ENCODE measurements at regions not wholly inside any gene's neighbourhood (a gene's known extent, or its start where the extent isn't known, plus 50 kb on each side); places are given as distances from the start of the nearest gene placed in this dataset.

DNA sequence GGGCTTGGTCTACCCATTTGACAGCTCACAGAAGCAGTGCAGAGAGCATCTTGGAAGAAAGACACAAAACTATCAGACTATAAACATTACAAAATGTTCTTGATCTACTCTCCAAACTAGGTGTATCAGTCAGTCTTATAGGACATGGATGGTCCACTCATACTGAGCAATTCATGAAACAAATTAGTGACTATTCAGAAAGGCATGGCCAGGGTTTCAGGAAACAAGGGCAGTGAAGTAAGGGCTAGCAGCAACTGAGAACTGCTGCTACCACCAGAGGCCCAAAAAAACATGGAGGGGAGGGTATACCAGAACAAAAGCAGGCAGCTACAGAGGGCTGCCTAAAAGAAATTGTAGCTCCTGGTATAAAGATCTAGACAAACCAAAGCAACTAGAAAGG, 287.0 kb downstream of the PIK3R1 start:
- FAIRE-seq = no peak
- TF ChIP-seq TAF1 (IDR thresholded peaks at IDR 0.05; ENCODE audit: borderline replicate concordance, low read depth, low read length) (no peak), POLR2A (IDR thresholded peaks at IDR 0.05; ENCODE audit: low read depth, low read length) (no peak), POLR2AphosphoS5 (IDR thresholded peaks at IDR 0.05; ENCODE audit: low read depth, low read length) (no peak)
- no peak for DNase-seq (ENCODE audit: insufficient read length)

GRCh38 chr5:68504306-68504705, 288.8 kb downstream of the PIK3R1 start:
- DNase-seq (ENCODE audit: insufficient read length) (no peak), FAIRE-seq (no peak)
- TF ChIP-seq POLR2AphosphoS5 (IDR thresholded peaks at IDR 0.05; ENCODE audit: low read depth, low read length) (no peak), TAF1 (IDR thresholded peaks at IDR 0.05; ENCODE audit: borderline replicate concordance, low read depth, low read length) (no peak), POLR2A (IDR thresholded peaks at IDR 0.05; ENCODE audit: low read depth, low read length) (no peak)

DNA sequence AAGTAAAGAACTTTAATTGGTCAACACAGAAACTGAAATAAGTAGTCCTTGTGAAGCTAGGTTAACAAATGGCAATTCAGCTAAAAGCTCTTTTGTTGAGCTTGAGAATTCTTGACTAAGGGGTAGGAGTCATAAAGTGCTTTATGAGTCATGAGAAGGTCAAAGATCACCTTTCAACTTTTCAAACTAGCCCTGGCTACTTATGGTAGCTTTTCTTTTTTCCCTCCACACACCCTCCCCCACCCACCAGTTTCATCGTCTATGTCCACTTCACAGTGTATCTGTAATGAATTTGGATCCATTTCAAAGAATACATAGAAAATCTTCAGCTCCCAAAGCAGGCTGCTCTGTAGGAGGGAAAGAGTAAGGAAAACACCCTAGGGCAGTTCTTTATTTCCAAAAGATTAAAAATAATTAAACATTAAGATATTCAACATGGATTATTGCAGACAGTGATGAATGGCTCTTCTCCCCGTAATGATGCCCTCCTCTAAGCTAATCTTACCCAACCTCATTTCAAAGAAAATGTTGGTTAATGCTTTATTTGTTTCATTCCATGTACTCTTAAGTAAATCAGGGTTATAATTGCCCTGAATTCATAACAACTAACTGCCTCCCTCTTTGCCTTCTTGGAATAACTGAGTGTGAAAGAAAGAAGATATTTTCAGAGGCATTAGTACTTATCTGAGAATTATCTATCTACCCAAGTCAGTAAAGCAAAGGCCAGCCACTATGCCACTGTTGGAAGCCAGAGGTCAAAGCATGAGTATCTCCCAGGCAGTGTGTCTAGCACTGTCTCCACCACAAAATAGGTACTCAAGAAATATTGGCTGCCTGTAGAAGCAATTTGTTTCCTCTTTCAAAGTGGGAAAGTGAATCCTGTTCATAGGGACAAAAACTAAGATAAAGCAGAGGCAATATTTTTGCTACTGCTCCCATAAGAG, 290.6 kb downstream of the PIK3R1 start:
- DNase-seq (ENCODE audit: insufficient read length) (no peak), FAIRE-seq (no peak)
- TF ChIP-seq POLR2AphosphoS5 (IDR thresholded peaks at IDR 0.05; ENCODE audit: low read depth, low read length) = no peak
- no peak for TF ChIP-seq TAF1 (IDR thresholded peaks at IDR 0.05; ENCODE audit: borderline replicate concordance, low read depth, low read length)
- TF ChIP-seq POLR2A (IDR thresholded peaks at IDR 0.05; ENCODE audit: low read depth, low read length) = no peak

DNA sequence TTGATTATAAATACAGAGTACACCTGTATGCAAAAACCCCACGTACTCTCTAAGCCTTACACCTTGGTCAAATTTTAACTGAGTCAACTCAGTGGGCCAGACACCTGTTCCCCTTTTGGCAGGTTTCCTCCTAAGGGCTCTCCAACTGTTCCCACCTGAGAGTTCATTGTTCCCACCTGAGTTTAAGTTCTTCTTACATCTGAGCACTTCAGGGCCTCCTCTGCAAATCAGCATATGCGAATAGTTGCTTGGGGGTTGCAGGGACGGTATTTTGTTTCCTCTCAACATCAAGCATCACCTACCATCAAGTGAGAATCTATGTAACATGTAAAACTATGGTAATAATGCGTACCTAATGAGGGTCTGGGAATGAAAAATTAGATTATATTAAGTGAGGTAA, 300.0 kb downstream of the PIK3R1 start:
- TF ChIP-seq POLR2AphosphoS5 (IDR thresholded peaks at IDR 0.05; ENCODE audit: low read depth, low read length) (no peak), TAF1 (IDR thresholded peaks at IDR 0.05; ENCODE audit: borderline replicate concordance, low read depth, low read length) (no peak), POLR2A (IDR thresholded peaks at IDR 0.05; ENCODE audit: low read depth, low read length) (no peak)

DNA sequence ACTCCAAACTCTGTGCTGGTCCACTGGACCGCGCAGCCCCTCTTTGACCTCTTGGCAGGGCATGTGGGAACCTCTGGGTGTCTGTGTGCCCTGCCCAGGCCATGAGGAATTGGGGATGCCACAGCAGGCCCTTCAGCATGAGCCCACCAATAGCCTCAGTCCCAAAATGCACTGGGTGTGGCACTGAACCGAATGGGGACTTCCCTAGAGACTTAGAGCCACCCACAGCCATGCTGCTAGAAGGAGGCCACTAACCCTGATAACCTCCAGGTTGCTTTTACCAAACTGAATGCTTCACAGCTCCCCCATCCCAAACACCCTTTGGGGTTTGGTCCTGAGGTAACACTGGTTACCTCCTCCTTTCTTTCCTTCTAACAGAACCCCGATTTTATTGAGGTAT, 302.7 kb downstream of the PIK3R1 start:
- FAIRE-seq (no peak), DNase-seq (ENCODE audit: insufficient read length) (no peak)
- TF ChIP-seq POLR2A (IDR thresholded peaks at IDR 0.05; ENCODE audit: low read depth, low read length) (no peak), POLR2AphosphoS5 (IDR thresholded peaks at IDR 0.05; ENCODE audit: low read depth, low read length) (no peak), TAF1 (IDR thresholded peaks at IDR 0.05; ENCODE audit: borderline replicate concordance, low read depth, low read length) (no peak)

More for the DNA sequence above, 300.0 kb downstream of the PIK3R1 start:
- no peak for FAIRE-seq
- DNase-seq (ENCODE audit: insufficient read length) = no peak

DNA sequence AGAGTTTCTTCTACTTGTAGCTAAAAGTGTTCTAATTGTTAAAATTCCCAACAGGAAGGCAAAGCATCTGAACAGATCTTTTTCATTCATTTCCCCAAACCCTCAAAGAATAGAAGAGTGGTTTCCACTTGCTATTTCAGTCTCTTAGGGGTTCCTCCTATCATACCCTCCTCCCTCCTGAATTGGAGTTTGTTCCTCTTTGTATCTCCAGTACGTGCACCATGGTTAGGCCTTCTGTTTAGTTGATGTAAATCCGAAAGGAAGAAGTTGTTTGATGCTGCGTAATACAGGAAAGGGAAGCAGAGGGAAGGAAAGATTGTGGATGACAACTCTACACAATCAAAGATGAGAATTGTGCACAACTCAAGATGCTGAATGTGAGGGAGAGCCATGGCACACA, 303.6 kb downstream of the PIK3R1 start:
- no peak for TF ChIP-seq TAF1 (IDR thresholded peaks at IDR 0.05; ENCODE audit: borderline replicate concordance, low read depth, low read length)
- TF ChIP-seq POLR2AphosphoS5 (IDR thresholded peaks at IDR 0.05; ENCODE audit: low read depth, low read length) = no peak
- TF ChIP-seq POLR2A (IDR thresholded peaks at IDR 0.05; ENCODE audit: low read depth, low read length) = no peak
- no peak for FAIRE-seq

GRCh38 chr5:68521776-68522175, 306.2 kb downstream of the PIK3R1 start:
- DNase-seq (ENCODE audit: insufficient read length) (no peak), FAIRE-seq (no peak)
- no peak for TF ChIP-seq POLR2AphosphoS5 (IDR thresholded peaks at IDR 0.05; ENCODE audit: low read depth, low read length)
- TF ChIP-seq POLR2A (IDR thresholded peaks at IDR 0.05; ENCODE audit: low read depth, low read length) = no peak
- TF ChIP-seq TAF1 (IDR thresholded peaks at IDR 0.05; ENCODE audit: borderline replicate concordance, low read depth, low read length) = no peak

More for the DNA sequence above, 303.6 kb downstream of the PIK3R1 start:
- no peak for DNase-seq (ENCODE audit: insufficient read length)

DNA sequence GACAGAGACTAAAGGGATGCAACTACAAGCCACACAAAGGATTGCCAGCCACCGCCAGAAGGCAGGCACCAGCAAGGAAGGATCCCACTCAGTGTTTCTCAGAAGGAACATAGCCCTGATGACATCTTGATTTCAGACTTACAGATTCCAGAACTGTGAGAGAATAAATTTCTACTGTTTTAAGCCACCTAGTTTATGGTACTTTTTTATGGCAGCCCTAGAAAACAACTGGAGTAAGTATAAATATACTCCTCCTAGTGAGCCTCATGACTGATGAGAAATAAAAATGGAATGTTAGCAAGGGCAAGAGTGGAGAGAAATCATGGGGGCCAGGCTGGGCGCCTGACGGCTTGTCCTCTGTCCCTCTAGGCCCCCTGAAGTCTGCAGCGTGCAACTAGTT, 307.3 kb downstream of the PIK3R1 start:
- TF ChIP-seq TAF1 (IDR thresholded peaks at IDR 0.05; ENCODE audit: borderline replicate concordance, low read depth, low read length) = no peak
- no peak for TF ChIP-seq POLR2A (IDR thresholded peaks at IDR 0.05; ENCODE audit: low read depth, low read length)
- TF ChIP-seq POLR2AphosphoS5 (IDR thresholded peaks at IDR 0.05; ENCODE audit: low read depth, low read length) = no peak
- DNase-seq (ENCODE audit: insufficient read length) (no peak), FAIRE-seq (no peak)

- TF ChIP-seq POLR2AphosphoS5 (IDR thresholded peaks at IDR 0.05; ENCODE audit: low read depth, low read length) (no peak), POLR2A (IDR thresholded peaks at IDR 0.05; ENCODE audit: low read depth, low read length) (no peak), TAF1 (IDR thresholded peaks at IDR 0.05; ENCODE audit: borderline replicate concordance, low read depth, low read length) (no peak)
- DNase-seq (ENCODE audit: insufficient read length) (no peak), FAIRE-seq (no peak)
Observed at GRCh38 chr5:68528821-68529273, 313.3 kb downstream of the PIK3R1 start.

DNA sequence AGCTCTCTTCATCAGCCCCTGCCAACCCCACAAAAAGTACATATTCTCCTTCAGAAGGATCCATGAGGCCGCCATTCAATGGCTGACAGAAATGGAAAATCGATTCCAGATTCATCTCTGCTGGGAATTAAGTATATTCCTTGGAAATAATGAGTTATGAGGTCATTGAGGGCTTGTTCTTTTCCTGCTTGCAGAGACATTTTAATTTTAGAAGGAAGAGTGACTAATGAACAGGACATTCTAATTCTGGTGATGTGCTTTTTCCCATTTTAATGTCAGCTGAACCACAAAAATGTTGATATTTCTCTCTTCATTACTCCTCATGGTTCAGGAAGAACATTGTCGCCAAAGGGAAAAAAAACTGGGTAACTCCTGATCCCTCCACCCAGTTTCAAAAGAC, 314.0 kb downstream of the PIK3R1 start:
- TF ChIP-seq POLR2AphosphoS5 (IDR thresholded peaks at IDR 0.05; ENCODE audit: low read depth, low read length) = no peak
- no peak for TF ChIP-seq TAF1 (IDR thresholded peaks at IDR 0.05; ENCODE audit: borderline replicate concordance, low read depth, low read length)
- TF ChIP-seq POLR2A (IDR thresholded peaks at IDR 0.05; ENCODE audit: low read depth, low read length) = no peak
- DNase-seq (ENCODE audit: insufficient read length) (no peak), FAIRE-seq (no peak)

DNA sequence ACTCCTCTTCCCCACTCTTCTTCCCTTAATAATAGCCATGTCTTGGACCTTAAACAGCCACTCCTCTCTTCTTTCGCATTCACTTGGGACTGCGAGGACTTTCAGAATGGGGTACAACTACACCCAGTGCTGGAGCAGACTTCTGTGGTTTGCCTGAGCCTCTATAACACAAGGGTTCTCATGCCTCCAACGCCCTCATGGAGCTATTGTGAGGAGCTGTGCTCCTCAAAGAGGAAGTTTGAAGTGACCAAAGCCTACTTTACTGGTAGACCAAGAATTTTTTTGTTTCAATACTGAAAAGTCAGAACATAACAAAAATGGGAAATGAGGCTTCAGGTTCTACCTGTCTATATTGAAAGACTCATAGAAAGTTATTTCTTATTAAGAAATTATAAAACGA, 316.4 kb downstream of the PIK3R1 start:
- no peak for FAIRE-seq
- no peak for DNase-seq (ENCODE audit: insufficient read length)
- TF ChIP-seq TAF1 (IDR thresholded peaks at IDR 0.05; ENCODE audit: borderline replicate concordance, low read depth, low read length) (no peak), POLR2A (IDR thresholded peaks at IDR 0.05; ENCODE audit: low read depth, low read length) (no peak), POLR2AphosphoS5 (IDR thresholded peaks at IDR 0.05; ENCODE audit: low read depth, low read length) (no peak)

GRCh38 chr5:68533051-68533450, 317.5 kb downstream of the PIK3R1 start:
- DNase-seq (ENCODE audit: insufficient read length) = no peak
- TF ChIP-seq POLR2A (IDR thresholded peaks at IDR 0.05; ENCODE audit: low read depth, low read length) = no peak
- no peak for TF ChIP-seq TAF1 (IDR thresholded peaks at IDR 0.05; ENCODE audit: borderline replicate concordance, low read depth, low read length)
- TF ChIP-seq POLR2AphosphoS5 (IDR thresholded peaks at IDR 0.05; ENCODE audit: low read depth, low read length) = no peak
- no peak for FAIRE-seq

Measured in GM12892 (cell line).